GM12875 (cell line): ENCODE measurements at regions not wholly inside any gene's neighbourhood (a gene's known extent, or its start where the extent isn't known, plus 50 kb on each side); places are given as distances from the start of the nearest gene placed in this dataset.

Experiments
- H3K4me3 ChIP-seq: one replicate; pipeline ENCODE4 v1.5.1; 2011; ENCODE audit warnings: low read depth, low read length, control low read depth
- CTCF ChIP-seq: IDR thresholded peaks from 2 replicates; pipeline ENCODE4 v1.5.1; 2011; ENCODE audit warnings: low read depth, mild to moderate bottlenecking, control low read depth, inconsistent platforms, low read length, moderate library complexity, borderline replicate concordance; ENCODE audit not compliant: insufficient read depth

- TF ChIP-seq CTCF: no peak
- H3K4me3 ChIP-seq: no peak overlapping the region
Measured at GRCh38 chr5:68378204-68378820, 162.8 kb downstream of the PIK3R1 start.

- H3K4me3 ChIP-seq: no peak overlapping the region
- no peak for TF ChIP-seq CTCF
Measured at GRCh38 chr5:68379275-68380036, 163.9 kb downstream of the PIK3R1 start.

- TF ChIP-seq CTCF: no peak
- H3K4me3 ChIP-seq: no peak overlapping the region
Measured at GRCh38 chr5:68380078-68380477, 164.5 kb downstream of the PIK3R1 start.

GRCh38 chr5:68381060-68381459, 165.5 kb downstream of the PIK3R1 start:
- no peak for TF ChIP-seq CTCF
- H3K4me3 ChIP-seq: no peak overlapping the region

GRCh38 chr5:68381909-68382308, 166.4 kb downstream of the PIK3R1 start:
- no peak overlapping the region for H3K4me3 ChIP-seq
- no peak for TF ChIP-seq CTCF

GRCh38 chr5:68382640-68383039, 167.1 kb downstream of the PIK3R1 start:
- H3K4me3 ChIP-seq: no peak overlapping the region
- TF ChIP-seq CTCF: no peak

GRCh38 chr5:68383888-68384310, 168.3 kb downstream of the PIK3R1 start:
- H3K4me3 ChIP-seq: no peak overlapping the region
- TF ChIP-seq CTCF: no peak
